HepG2 (cell line): ENCODE measurements at regions not wholly inside any gene's neighbourhood (a gene's known extent, or its start where the extent isn't known, plus 50 kb on each side); places are given as distances from the start of the nearest gene placed in this dataset.

Experiments
- ATAC-seq: fragments of 200-7000 bp; cut with Tn5 transposase; 3 replicates; pipeline ENCODE4 v1.9.1; 2020; ENCODE audit warnings: mild to moderate bottlenecking, moderate library complexity
- BruUV-seq: library from RNA; stranded (reverse); fragments of 400-500 nt; replicated peaks from 2 replicates; lab custom pipeline; 2021; lab: Mats Ljungman, UMichigan
- CTCF ChIA-PET: fragments of 300-600 bp; formaldehyde crosslinking; extraction: SDS; loops from one replicate; lab custom pipeline; 2021; ENCODE audit warnings: low total read pairs, inconsistent platforms, low intra/inter-chr PET ratio; lab: Yijun Ruan, JAX
- POLR2A ChIA-PET: fragments of 350-600 bp; sonication (Branson Sonifier 250); formaldehyde crosslinking; loops from one replicate; lab custom pipeline; 2020; ENCODE audit warnings: antibody characterized with exemption, inconsistent platforms; lab: Yijun Ruan, JAX
- DNase-seq: peaks from one replicate; pipeline ENCODE4 v3.0.0-alpha.2; 2015; ENCODE audit warnings: low spot score
- FAIRE-seq: peaks from 3 replicates; lab custom pipeline; 2011; peaks lifted over from hg19 to GRCh38; lab: Jason Lieb, UNC
- H2AFZ ChIP-seq: one replicate; pipeline ENCODE4 v1.6.1; 2011; ENCODE audit warnings: low read length, inconsistent platforms
- H3K27ac ChIP-seq: fragments of 300-600 bp; 3 replicates; pipeline ENCODE4 v1.8.0; 2011; ENCODE audit warnings: mixed run types, mild to moderate bottlenecking, mixed read lengths, low read length, inconsistent platforms; ENCODE audit not compliant: insufficient read depth; ENCODE audit errors: extremely low read length
- H3K27me3 ChIP-seq, 2 experiments: fragments of 200-600 bp in 1 of 2; 2 replicates in 1 of 2; 3 replicates in 1 of 2; pipeline versions ENCODE4 v1.6.0 to v1.8.0; 2011; ENCODE audit warnings: low read length in 2 of 2, mild to moderate bottlenecking in 2 of 2, moderate library complexity in 2 of 2, inconsistent platforms in 1 of 2; ENCODE audit not compliant: insufficient read depth in 2 of 2, control insufficient read depth in 1 of 2
- H3K36me3 ChIP-seq, 2 experiments: fragments of 200-600 bp in 1 of 2; replicated peaks in 1 of 2; 2 replicates in 1 of 2; 3 replicates in 1 of 2; pipeline versions ENCODE4 v1.5.1 to v1.8.0; 2011; ENCODE audit warnings: low read length in 2 of 2, inconsistent platforms in 1 of 2; ENCODE audit not compliant: insufficient read depth in 2 of 2, control insufficient read depth in 1 of 2
- H3K4me1 ChIP-seq: 2 replicates; pipeline ENCODE4 v1.5.1; 2012; ENCODE audit warnings: low read length, inconsistent platforms; ENCODE audit not compliant: insufficient read depth
- H3K4me2 ChIP-seq: 2 replicates; pipeline ENCODE4 v1.6.0; 2011; ENCODE audit warnings: low read depth, low read length, inconsistent platforms
- H3K4me3 ChIP-seq, 3 experiments: fragments of 200-600 bp in 1 of 3; sonication (generic), shearing (Covaris generic) in 1 of 3; replicated peaks in 1 of 3; 2 replicates each; pipeline ENCODE4 v1.5.1; 2011 to 2016; ENCODE audit warnings: low read length in 3 of 3, inconsistent platforms in 2 of 3, low read depth in 2 of 3, mild to moderate bottlenecking in 2 of 3, control low read depth in 1 of 3, mixed read lengths in 1 of 3; ENCODE audit not compliant: insufficient read depth in 1 of 3
- H3K79me2 ChIP-seq: one replicate; pipeline ENCODE4 v1.6.1; 2011; ENCODE audit warnings: low read length, inconsistent platforms; ENCODE audit not compliant: insufficient read depth
- H3K9ac ChIP-seq: 2 replicates; pipeline ENCODE4 v1.6.0; 2011; ENCODE audit warnings: mild to moderate bottlenecking, low read depth, low read length, inconsistent platforms; ENCODE audit not compliant: insufficient read depth
- H3K9me3 ChIP-seq: 2 replicates; pipeline ENCODE4 v1.5.1; 2012; ENCODE audit warnings: mild to moderate bottlenecking, low read length
- H4K20me1 ChIP-seq: 2 replicates; pipeline ENCODE4 v1.6.0; 2011; ENCODE audit warnings: inconsistent platforms, mild to moderate bottlenecking, low read length, moderate library complexity; ENCODE audit not compliant: insufficient read depth
- DPF2 ChIP-seq: sonication (generic); formaldehyde crosslinking; IDR thresholded peaks from 2 replicates; pipeline ENCODE4 v1.4.0; 2020; ENCODE audit warnings: mild to moderate bottlenecking, low read depth, missing genetic modification reagents, borderline replicate concordance
- ELK4 ChIP-seq: sonication (generic); formaldehyde crosslinking; IDR thresholded peaks from 2 replicates; pipeline ENCODE4 v1.9.0; 2021; ENCODE audit warnings: missing genetic modification reagents, borderline replicate concordance
- HIVEP1 ChIP-seq: sonication (generic); formaldehyde crosslinking; IDR thresholded peaks from 2 replicates; pipeline ENCODE4 v1.4.0; 2020; ENCODE audit warnings: mild to moderate bottlenecking, missing genetic modification reagents
- LCORL ChIP-seq, 2 experiments: fragments of 450-650 bp in 1 of 2; sonication (generic) in 1 of 2; formaldehyde crosslinking in 1 of 2; IDR thresholded peaks; 2 replicates each; pipeline versions ENCODE4 v1.5.0 to v1.6.1; 2017 to 2020; ENCODE audit warnings: antibody characterized with exemption in 1 of 2, missing genetic modification reagents in 1 of 2
- PHF5A ChIP-seq: IDR thresholded peaks from one replicate; pipeline ENCODE4 v1.6.1; 2018; ENCODE audit warnings: low read depth, missing genetic modification reagents; ENCODE audit not compliant: unreplicated experiment
- RBM39 ChIP-seq: fragments of 200-400 bp; formaldehyde crosslinking; IDR thresholded peaks from one replicate; pipeline ENCODE4 v1.6.1; 2018; ENCODE audit warnings: antibody characterized with exemption, mild to moderate bottlenecking, low read depth, low read length; ENCODE audit not compliant: poor library complexity, severe bottlenecking
- REPIN1 ChIP-seq: sonication (generic); formaldehyde crosslinking; IDR thresholded peaks from 2 replicates; pipeline ENCODE4 v1.8.0; 2022; ENCODE audit warnings: missing genetic modification reagents, low read depth, mild to moderate bottlenecking, borderline replicate concordance
- RXRA ChIP-seq: sonication (generic); formaldehyde crosslinking; IDR thresholded peaks from 2 replicates; pipeline ENCODE4 v1.5.1; 2020; ENCODE audit warnings: missing genetic modification reagents
- TAF1 ChIP-seq: sonication (generic); formaldehyde crosslinking; IDR thresholded peaks from 2 replicates; pipeline ENCODE4 v1.4.0; 2020; ENCODE audit warnings: missing genetic modification reagents
- ZC3H4 ChIP-seq: sonication (generic); formaldehyde crosslinking; IDR thresholded peaks from 2 replicates; pipeline ENCODE4 v1.4.0; 2020; ENCODE audit warnings: missing genetic modification reagents, borderline replicate concordance
- ZNF142 ChIP-seq: sonication (generic); formaldehyde crosslinking; IDR thresholded peaks from 2 replicates; pipeline ENCODE4 v1.4.0; 2020; ENCODE audit warnings: missing genetic modification reagents
- ZNF280B ChIP-seq: sonication (generic); formaldehyde crosslinking; IDR thresholded peaks from 2 replicates; pipeline ENCODE4 v1.5.0; 2020; ENCODE audit warnings: missing genetic modification reagents, mild to moderate bottlenecking, borderline replicate concordance
- ZNF572 ChIP-seq: sonication (generic); formaldehyde crosslinking; IDR thresholded peaks from 2 replicates; pipeline ENCODE4 v1.5.1; 2020; ENCODE audit warnings: mild to moderate bottlenecking, missing genetic modification reagents
- WGBS: methylation state at CpG from one replicate; pipeline ENCODE4 v1.1.6; 2017; ENCODE audit warnings: low lambda C conversion rate; 5-methylcytosine and 5-hydroxymethylcytosine counted together
- in situ Hi-C: cut with HindIII; loops from 2 replicates; pipeline ENCODE4 v1.10.0; 2017; ENCODE audit warnings: low pct_unique_long_range_greater_than_20kb; ENCODE audit not compliant: extremely low pct_ligation_motif_present
- intact Hi-C: fragments of 100-400 bp; cut with micrococcal nuclease; formaldehyde crosslinking; loops from one replicate; pipeline ENCODE4 v1.10.0; 2022; ENCODE audit not compliant: unreplicated experiment

- no peak for TF ChIP-seq ZNF142 (CRISPR knock-in tag)
Observed at GRCh38 chr6:148240861-148241477, 101.7 kb upstream of the SASH1 start (continued).

GRCh38 chr6:148242180-148242579 lies 100.5 kb upstream of the SASH1 start:
- BruUV-seq = no TSS peak
- no peak overlapping the region for H3K27ac ChIP-seq
- TF ChIP-seq PHF5A (CRISPR knock-in tag) (no peak), DPF2 (CRISPR knock-in tag) (no peak), ZNF280B (no peak), ZNF572 (CRISPR knock-in tag) (no peak), HIVEP1 (CRISPR knock-in tag) (no peak), RXRA (CRISPR knock-in tag) (no peak), LCORL (IDR thresholded peaks at IDR 0.05) (no peak), LCORL (CRISPR knock-in tag; IDR thresholded peaks at IDR 0.05) (no peak), REPIN1 (CRISPR knock-in tag) (no peak), RBM39 (no peak), ELK4 (CRISPR knock-in tag) (no peak), TAF1 (CRISPR knock-in tag) (no peak), ZC3H4 (no peak)
- in situ Hi-C loops (no loop called here), intact Hi-C loops (no loop called here)
- no peak for FAIRE-seq
- H3K9ac ChIP-seq = no peak overlapping the region
- no peaks in the 10 kb centered on the region for H3K27me3 ChIP-seq
- ChIA-PET POLR2A (no interaction called here), CTCF (no interaction called here)
- no peak for DNase-seq
- no peaks in the 10 kb centered on the region for H3K9me3 ChIP-seq
- 51% methylated on average over 4 of the region's 4 CpGs for WGBS
- no peaks in the 10 kb centered on the region for H3K4me1 ChIP-seq
- ATAC-seq = no peak
- no peak overlapping the region for H3K4me3 ChIP-seq
- H3K4me2 ChIP-seq = no peak overlapping the region
- H2AFZ ChIP-seq = no peak overlapping the region
- H4K20me1 ChIP-seq = no peaks in the 10 kb centered on the region
- no peaks in the 10 kb centered on the region for H3K36me3 ChIP-seq
- no peaks in the 10 kb centered on the region for H3K79me2 ChIP-seq
